ENCODE measurements at regions not wholly inside any gene's neighbourhood (a gene's known extent, or its start where the extent isn't known, plus 50 kb on each side); places are given as distances from the start of the nearest gene placed in this dataset.

GRCh38 chr10:129079705-129080104, 387.3 kb upstream of the MGMT start:
- no peaks in the 10 kb centered on the region for H3K27me3 ChIP-seq (ENCODE audit: control insufficient read depth in 2 of 2, insufficient read depth in 1 of 2, low read length in 1 of 2)
- no peak for DNase-seq (ENCODE audit: low read depth in 6 of 9, low spot score in 9 of 9)
- no peak overlapping the region for H3K27ac ChIP-seq (ENCODE audit: low read depth in 1 of 2, low read length in 1 of 2)
- H3K9me3 ChIP-seq (ENCODE audit: control insufficient read depth in 2 of 2, insufficient read depth in 1 of 2, low read length in 1 of 2): no peaks in the 10 kb centered on the region
- no peaks in the 10 kb centered on the region for H3K4me1 ChIP-seq (ENCODE audit: control insufficient read depth in 2 of 2, insufficient read depth in 2 of 2, low read length in 2 of 2)
- H3K36me3 ChIP-seq (ENCODE audit: control insufficient read depth in 2 of 2, insufficient read depth in 2 of 2, low read length in 1 of 2): no peaks in the 10 kb centered on the region
- no peak overlapping the region for H3K4me3 ChIP-seq (ENCODE audit: low read length in 2 of 2)
- 93% methylated on average over 3 of the region's 3 CpGs for WGBS

DNA sequence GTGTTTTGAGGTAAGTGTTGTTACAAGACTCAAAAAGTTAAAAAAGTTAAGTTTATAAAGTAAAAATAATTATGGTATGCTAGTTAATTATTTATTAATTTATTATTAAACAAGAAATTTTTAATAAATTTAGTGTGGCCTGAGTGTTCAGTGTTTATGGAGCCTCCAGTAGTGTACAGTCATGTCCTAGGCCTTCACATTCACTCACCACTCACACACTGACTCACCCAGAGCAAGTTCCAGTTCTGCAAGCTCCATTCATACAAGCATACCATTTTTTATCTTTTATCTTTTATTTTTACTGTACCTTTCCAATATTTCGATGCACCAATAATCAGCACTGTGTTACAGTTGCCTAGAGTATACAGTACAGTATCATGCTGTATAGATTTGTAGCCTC, 381.2 kb upstream of the MGMT start:
- Histone ChIP-seq H3K4me3 (ENCODE audit: low read length in 2 of 2) (no peak overlapping the region), H3K36me3 (ENCODE audit: control insufficient read depth in 2 of 2, insufficient read depth in 2 of 2, low read length in 1 of 2) (no peaks in the 10 kb centered on the region), H3K27ac (ENCODE audit: low read depth in 1 of 2, low read length in 1 of 2) (no peak overlapping the region), H3K4me1 (ENCODE audit: control insufficient read depth in 2 of 2, insufficient read depth in 2 of 2, low read length in 2 of 2) (no peaks in the 10 kb centered on the region), H3K9me3 (ENCODE audit: control insufficient read depth in 2 of 2, insufficient read depth in 1 of 2, low read length in 1 of 2) (no peaks in the 10 kb centered on the region), H3K27me3 (ENCODE audit: control insufficient read depth in 2 of 2, insufficient read depth in 1 of 2, low read length in 1 of 2) (no peaks in the 10 kb centered on the region)
- DNase-seq (ENCODE audit: low read depth in 6 of 9, low spot score in 9 of 9): no peak
- WGBS: 92% methylated on average over 1 of the region's 1 CpG

GRCh38 chr10:129089341-129089740, 377.7 kb upstream of the MGMT start:
- H3K9me3 ChIP-seq (ENCODE audit: control insufficient read depth in 2 of 2, insufficient read depth in 1 of 2, low read length in 1 of 2): no peaks in the 10 kb centered on the region
- no peak overlapping the region for H3K4me3 ChIP-seq (ENCODE audit: low read length in 2 of 2)
- 93% methylated on average over 4 of the region's 4 CpGs for WGBS
- H3K27ac ChIP-seq (ENCODE audit: low read depth in 1 of 2, low read length in 1 of 2): no peak overlapping the region
- H3K4me1 ChIP-seq (ENCODE audit: control insufficient read depth in 2 of 2, insufficient read depth in 2 of 2, low read length in 2 of 2): no peaks in the 10 kb centered on the region
- DNase-seq (ENCODE audit: low read depth in 6 of 9, low spot score in 9 of 9): no peak
- no peaks in the 10 kb centered on the region for H3K27me3 ChIP-seq (ENCODE audit: control insufficient read depth in 2 of 2, insufficient read depth in 1 of 2, low read length in 1 of 2)
- H3K36me3 ChIP-seq (ENCODE audit: control insufficient read depth in 2 of 2, insufficient read depth in 2 of 2, low read length in 1 of 2): no peaks in the 10 kb centered on the region

DNA sequence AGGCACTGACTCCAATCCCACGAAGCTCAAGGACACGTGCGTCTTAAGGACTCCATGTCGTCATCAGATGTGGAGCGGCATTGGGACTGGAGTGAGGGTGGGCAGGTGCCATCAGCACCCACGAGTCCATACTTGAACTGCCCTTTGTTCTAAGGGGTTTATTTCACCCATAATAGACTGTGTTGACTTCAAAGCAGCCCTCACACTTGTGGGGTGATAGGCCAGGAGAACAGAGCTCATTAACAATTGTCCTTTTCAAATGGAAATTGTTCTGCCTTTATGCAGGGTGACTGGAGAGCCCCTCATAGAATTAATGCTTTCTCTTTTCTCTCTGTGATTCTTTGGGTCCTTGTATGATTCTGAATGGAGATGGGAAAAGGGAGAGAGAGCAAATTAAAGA, 376.9 kb upstream of the MGMT start:
- Histone ChIP-seq H3K36me3 (ENCODE audit: control insufficient read depth in 2 of 2, insufficient read depth in 2 of 2, low read length in 1 of 2) (no peaks in the 10 kb centered on the region), H3K9me3 (ENCODE audit: control insufficient read depth in 2 of 2, insufficient read depth in 1 of 2, low read length in 1 of 2) (no peaks in the 10 kb centered on the region), H3K27ac (ENCODE audit: low read depth in 1 of 2, low read length in 1 of 2) (no peak overlapping the region), H3K4me1 (ENCODE audit: control insufficient read depth in 2 of 2, insufficient read depth in 2 of 2, low read length in 2 of 2) (no peaks in the 10 kb centered on the region), H3K27me3 (ENCODE audit: control insufficient read depth in 2 of 2, insufficient read depth in 1 of 2, low read length in 1 of 2) (no peaks in the 10 kb centered on the region), H3K4me3 (ENCODE audit: low read length in 2 of 2) (no peak overlapping the region)
- WGBS: 96% methylated on average over 6 of the region's 6 CpGs
- DNase-seq (ENCODE audit: low read depth in 6 of 9, low spot score in 9 of 9): no peak

- Histone ChIP-seq H3K4me1 (ENCODE audit: control insufficient read depth in 2 of 2, insufficient read depth in 2 of 2, low read length in 2 of 2) (no peaks in the 10 kb centered on the region), H3K36me3 (ENCODE audit: control insufficient read depth in 2 of 2, insufficient read depth in 2 of 2, low read length in 1 of 2) (no peaks in the 10 kb centered on the region), H3K27ac (ENCODE audit: low read depth in 1 of 2, low read length in 1 of 2) (no peak overlapping the region), H3K4me3 (ENCODE audit: low read length in 2 of 2) (no peak overlapping the region), H3K27me3 (ENCODE audit: control insufficient read depth in 2 of 2, insufficient read depth in 1 of 2, low read length in 1 of 2) (no peaks in the 10 kb centered on the region), H3K9me3 (ENCODE audit: control insufficient read depth in 2 of 2, insufficient read depth in 1 of 2, low read length in 1 of 2) (no peaks in the 10 kb centered on the region)
- WGBS: 91% methylated on average over 6 of the region's 6 CpGs
- DNase-seq (ENCODE audit: low read depth in 6 of 9, low spot score in 9 of 9): no peak
These were observed 376.2 kb upstream of the MGMT start for GRCh38 chr10:129090618-129091366.

GRCh38 chr10:129093641-129094040, 373.4 kb upstream of the MGMT start:
- WGBS: 96% methylated on average over 8 of the region's 8 CpGs
- Histone ChIP-seq H3K4me3 (ENCODE audit: low read length in 2 of 2) (no peak overlapping the region), H3K4me1 (ENCODE audit: control insufficient read depth in 2 of 2, insufficient read depth in 2 of 2, low read length in 2 of 2) (no peaks in the 10 kb centered on the region), H3K27ac (ENCODE audit: low read depth in 1 of 2, low read length in 1 of 2) (no peak overlapping the region), H3K36me3 (ENCODE audit: control insufficient read depth in 2 of 2, insufficient read depth in 2 of 2, low read length in 1 of 2) (no peaks in the 10 kb centered on the region), H3K9me3 (ENCODE audit: control insufficient read depth in 2 of 2, insufficient read depth in 1 of 2, low read length in 1 of 2) (no peaks in the 10 kb centered on the region), H3K27me3 (ENCODE audit: control insufficient read depth in 2 of 2, insufficient read depth in 1 of 2, low read length in 1 of 2) (no peaks in the 10 kb centered on the region)
- DNase-seq (ENCODE audit: low read depth in 6 of 9, low spot score in 9 of 9): no peak

- DNase-seq (ENCODE audit: low read depth in 6 of 9, low spot score in 9 of 9): no peak
- 96% methylated on average over 6 of the region's 6 CpGs for WGBS
- Histone ChIP-seq H3K27ac (ENCODE audit: low read depth in 1 of 2, low read length in 1 of 2) (no peak overlapping the region), H3K4me3 (ENCODE audit: low read length in 2 of 2) (no peak overlapping the region), H3K36me3 (ENCODE audit: control insufficient read depth in 2 of 2, insufficient read depth in 2 of 2, low read length in 1 of 2) (no peaks in the 10 kb centered on the region), H3K4me1 (ENCODE audit: control insufficient read depth in 2 of 2, insufficient read depth in 2 of 2, low read length in 2 of 2) (no peaks in the 10 kb centered on the region), H3K27me3 (ENCODE audit: control insufficient read depth in 2 of 2, insufficient read depth in 1 of 2, low read length in 1 of 2) (no peaks in the 10 kb centered on the region), H3K9me3 (ENCODE audit: control insufficient read depth in 2 of 2, insufficient read depth in 1 of 2, low read length in 1 of 2) (no peaks in the 10 kb centered on the region)
These were observed 372.8 kb upstream of the MGMT start for GRCh38 chr10:129094233-129094632.

DNA sequence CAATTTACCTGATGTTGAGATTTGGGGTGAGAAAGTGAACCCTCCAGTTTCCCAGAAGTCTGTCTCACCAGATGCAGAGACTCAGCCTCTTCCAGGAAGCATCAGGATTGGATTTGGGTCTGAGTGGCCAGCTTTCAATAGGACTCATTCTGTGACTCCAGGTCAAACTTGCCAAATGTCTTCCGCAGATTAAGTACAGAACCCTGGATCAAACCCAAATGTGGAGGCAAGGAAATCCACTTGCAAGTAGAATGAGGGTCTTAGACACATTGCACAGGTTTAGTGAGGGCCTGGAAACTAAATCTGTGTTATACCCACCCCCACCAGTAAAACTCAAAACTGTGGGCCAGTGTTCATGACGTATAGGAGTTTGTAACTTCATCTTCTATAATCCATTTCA, 372.2 kb upstream of the MGMT start:
- DNase-seq (ENCODE audit: low read depth in 6 of 9, low spot score in 9 of 9): no peak
- Histone ChIP-seq H3K4me3 (ENCODE audit: low read length in 2 of 2) (no peak overlapping the region), H3K36me3 (ENCODE audit: control insufficient read depth in 2 of 2, insufficient read depth in 2 of 2, low read length in 1 of 2) (no peaks in the 10 kb centered on the region), H3K4me1 (ENCODE audit: control insufficient read depth in 2 of 2, insufficient read depth in 2 of 2, low read length in 2 of 2) (no peaks in the 10 kb centered on the region), H3K27ac (ENCODE audit: low read depth in 1 of 2, low read length in 1 of 2) (no peak overlapping the region), H3K9me3 (ENCODE audit: control insufficient read depth in 2 of 2, insufficient read depth in 1 of 2, low read length in 1 of 2) (no peaks in the 10 kb centered on the region), H3K27me3 (ENCODE audit: control insufficient read depth in 2 of 2, insufficient read depth in 1 of 2, low read length in 1 of 2) (no peaks in the 10 kb centered on the region)
- WGBS: 96% methylated on average over 2 of the region's 2 CpGs

DNA sequence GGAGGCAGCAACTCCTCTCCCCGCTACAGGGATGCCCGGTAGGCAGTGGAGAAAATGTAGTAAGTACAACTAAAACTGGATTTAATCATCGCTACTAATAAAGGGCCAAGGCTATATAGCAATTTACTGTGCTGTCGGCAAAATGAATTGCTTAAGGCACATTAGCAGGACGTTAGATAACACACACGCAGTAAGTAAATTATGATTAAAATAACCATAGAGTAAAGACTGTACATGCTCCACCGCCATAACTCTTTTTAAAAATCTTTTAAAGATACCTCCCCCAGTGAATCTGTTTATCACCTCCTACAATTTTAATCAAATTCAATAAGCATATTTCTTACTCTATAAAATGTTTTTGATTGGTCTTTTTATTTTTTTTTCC, 371.4 kb upstream of the MGMT start:
- Histone ChIP-seq H3K27me3 (ENCODE audit: control insufficient read depth in 2 of 2, insufficient read depth in 1 of 2, low read length in 1 of 2) (no peaks in the 10 kb centered on the region), H3K9me3 (ENCODE audit: control insufficient read depth in 2 of 2, insufficient read depth in 1 of 2, low read length in 1 of 2) (no peaks in the 10 kb centered on the region), H3K27ac (ENCODE audit: low read depth in 1 of 2, low read length in 1 of 2) (no peak overlapping the region), H3K36me3 (ENCODE audit: control insufficient read depth in 2 of 2, insufficient read depth in 2 of 2, low read length in 1 of 2) (no peaks in the 10 kb centered on the region), H3K4me3 (ENCODE audit: low read length in 2 of 2) (no peak overlapping the region), H3K4me1 (ENCODE audit: control insufficient read depth in 2 of 2, insufficient read depth in 2 of 2, low read length in 2 of 2) (no peaks in the 10 kb centered on the region)
- 95% methylated on average over 7 of the region's 7 CpGs for WGBS
- no peak for DNase-seq (ENCODE audit: low read depth in 6 of 9, low spot score in 9 of 9)

Data from thymus (tissue), 11 donors.